ENCODE measurements at regions not wholly inside any gene's neighbourhood (a gene's known extent, or its start where the extent isn't known, plus 50 kb on each side); places are given as distances from the start of the nearest gene placed in this dataset.

DNA sequence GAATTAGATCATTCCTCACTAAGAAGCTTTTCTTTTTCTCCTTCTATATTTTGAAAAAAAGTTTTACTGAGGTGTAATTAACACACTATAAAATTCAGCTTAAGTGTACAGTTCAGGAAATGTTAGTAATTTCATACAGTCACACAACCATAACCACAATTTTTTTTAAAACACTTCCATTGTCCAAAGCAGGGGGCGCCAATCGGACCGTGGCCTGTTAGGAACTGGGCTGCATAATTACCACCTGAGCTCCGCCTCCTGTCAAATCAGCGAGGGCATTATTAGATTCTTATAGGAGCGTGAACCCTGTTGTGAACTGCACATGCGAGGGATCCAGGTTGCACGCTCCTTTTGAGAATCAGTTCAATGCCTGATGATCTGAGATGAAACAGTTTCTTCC, 427.1 kb downstream of the TFEC start:
- 42% methylated on average over 8 of the region's 8 CpGs for WGBS (ENCODE audit: insufficient coverage, insufficient replicate concordance, low lambda C conversion rate, missing lambda C conversion rate)
- Histone ChIP-seq H3K36me3 (ENCODE audit: control insufficient read depth in 2 of 2, insufficient read depth in 2 of 2, low read length in 1 of 2) (no peaks in the 10 kb centered on the region), H4K20me1 (ENCODE audit: control insufficient read depth, insufficient read depth) (no peaks in the 10 kb centered on the region), H3K4me3 (no peak overlapping the region), H3K9me3 (replicated peaks; ENCODE audit: control insufficient read depth, insufficient read depth, low read length) (no peaks in the 10 kb centered on the region), H3K27me3 (replicated peaks in 1 of 2; ENCODE audit: control insufficient read depth in 2 of 2, insufficient read depth in 2 of 2, low read length in 1 of 2) (0 out of 4 replicates have a peak, but pooled peaks cover 0 to 2% of the 10 kb centered on the region in 2 experiments), H3K4me2 (ENCODE audit: control insufficient read depth, insufficient read depth) (no peak overlapping the region), H2AFZ (ENCODE audit: control insufficient read depth, low read depth, low read length) (no peak overlapping the region), H3K79me2 (ENCODE audit: control insufficient read depth, insufficient read depth, low read length) (no peaks in the 10 kb centered on the region), H3K9ac (ENCODE audit: control insufficient read depth, insufficient read depth, low read length) (no peak overlapping the region), H3K27ac (ENCODE audit: control insufficient read depth, insufficient read depth) (no peak overlapping the region), H3K4me1 (ENCODE audit: control insufficient read depth, insufficient read depth, low read length) (no peaks in the 10 kb centered on the region)
- POLR2A ChIA-PET: no interaction called here
- RAD21 ChIA-PET (ENCODE audit: unreplicated experiment): no interaction called here
- SMC1A ChIA-PET (ENCODE audit: uncharacterized antibody, unreplicated experiment): no interaction called here
- in situ Hi-C loops (cut with MboI) (no loop called here), intact Hi-C loops (cut with micrococcal nuclease; ENCODE audit: unreplicated experiment) (no loop called here)
- no peak for DNase-seq (ENCODE audit: low read depth, low spot score)
- ATAC-seq: peak; percentile 32; the same call in 2 of the 3 replicates
- BruUV-seq (replicated peaks): no TSS peak
- CTCF ChIA-PET: no interaction called here
- TF ChIP-seq EP300 (IDR thresholded peaks at IDR 0.05; ENCODE audit: borderline replicate concordance in 1 of 2, control insufficient read depth in 1 of 2, low read depth in 2 of 2, low read length in 2 of 2): no peak
- TF ChIP-seq, protein P1, sequence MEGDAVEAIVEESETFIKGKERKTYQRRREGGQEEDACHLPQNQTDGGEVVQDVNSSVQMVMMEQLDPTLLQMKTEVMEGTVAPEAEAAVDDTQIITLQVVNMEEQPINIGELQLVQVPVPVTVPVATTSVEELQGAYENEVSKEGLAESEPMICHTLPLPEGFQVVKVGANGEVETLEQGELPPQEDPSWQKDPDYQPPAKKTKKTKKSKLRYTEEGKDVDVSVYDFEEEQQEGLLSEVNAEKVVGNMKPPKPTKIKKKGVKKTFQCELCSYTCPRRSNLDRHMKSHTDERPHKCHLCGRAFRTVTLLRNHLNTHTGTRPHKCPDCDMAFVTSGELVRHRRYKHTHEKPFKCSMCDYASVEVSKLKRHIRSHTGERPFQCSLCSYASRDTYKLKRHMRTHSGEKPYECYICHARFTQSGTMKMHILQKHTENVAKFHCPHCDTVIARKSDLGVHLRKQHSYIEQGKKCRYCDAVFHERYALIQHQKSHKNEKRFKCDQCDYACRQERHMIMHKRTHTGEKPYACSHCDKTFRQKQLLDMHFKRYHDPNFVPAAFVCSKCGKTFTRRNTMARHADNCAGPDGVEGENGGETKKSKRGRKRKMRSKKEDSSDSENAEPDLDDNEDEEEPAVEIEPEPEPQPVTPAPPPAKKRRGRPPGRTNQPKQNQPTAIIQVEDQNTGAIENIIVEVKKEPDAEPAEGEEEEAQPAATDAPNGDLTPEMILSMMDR (IDR thresholded peaks at IDR 0.05 in 2 of 3, conservative IDR thresholded peaks at IDR 0.05 in 1 of 3; ENCODE audit: control insufficient read depth in 2 of 3, extremely low read depth in 1 of 3, insufficient read depth in 1 of 3, low read depth in 3 of 3, low read length in 3 of 3): 0 out of 6 replicates have a peak, but pooled peaks of 1 of the 3 experiments have one; percentile 7
- FAIRE-seq: no peak

DNA sequence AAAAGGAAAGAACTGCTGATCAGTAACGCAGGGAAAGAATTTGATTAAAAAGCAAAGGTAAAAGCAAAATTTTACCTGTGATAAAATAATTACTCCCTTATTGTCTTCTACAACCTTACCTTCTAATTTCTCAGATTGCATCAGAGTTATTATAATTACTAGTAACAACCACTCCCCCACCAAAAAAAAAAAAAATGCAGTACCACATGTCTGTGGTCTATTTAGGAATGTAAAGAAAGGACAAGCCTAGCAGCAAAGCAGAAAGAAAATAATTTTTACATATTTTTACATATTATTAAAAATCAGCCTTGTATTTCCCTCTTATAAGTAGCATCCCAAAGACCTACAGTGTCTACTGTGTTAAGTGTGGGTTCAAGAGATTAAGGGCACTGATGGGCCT, 430.4 kb downstream of the TFEC start:
- ATAC-seq (no peak), FAIRE-seq (no peak), DNase-seq (ENCODE audit: low read depth, low spot score) (no peak)
- H3K36me3 ChIP-seq (ENCODE audit: control insufficient read depth in 2 of 2, insufficient read depth in 2 of 2, low read length in 1 of 2): no peaks in the 10 kb centered on the region
- ChIA-PET CTCF (no interaction called here), SMC1A (ENCODE audit: uncharacterized antibody, unreplicated experiment) (no interaction called here), POLR2A (no interaction called here), RAD21 (ENCODE audit: unreplicated experiment) (no interaction called here)
- in situ Hi-C loops (cut with MboI): no loop called here
- 95% methylated on average over 1 of the region's 1 CpG for WGBS (ENCODE audit: insufficient coverage, insufficient replicate concordance, low lambda C conversion rate, missing lambda C conversion rate)
- intact Hi-C loops (cut with micrococcal nuclease; ENCODE audit: unreplicated experiment): no loop called here
- no peaks in the 10 kb centered on the region for H3K27me3 ChIP-seq (replicated peaks in 1 of 2; ENCODE audit: control insufficient read depth in 2 of 2, insufficient read depth in 2 of 2, low read length in 1 of 2)
- H3K9me3 ChIP-seq (replicated peaks; ENCODE audit: control insufficient read depth, insufficient read depth, low read length): no peaks in the 10 kb centered on the region
- no peak overlapping the region for H3K4me2 ChIP-seq (ENCODE audit: control insufficient read depth, insufficient read depth)
- no peaks in the 10 kb centered on the region for H3K79me2 ChIP-seq (ENCODE audit: control insufficient read depth, insufficient read depth, low read length)
- H3K9ac ChIP-seq (ENCODE audit: control insufficient read depth, insufficient read depth, low read length): no peak overlapping the region
- no peak overlapping the region for H2AFZ ChIP-seq (ENCODE audit: control insufficient read depth, low read depth, low read length)
- no peak overlapping the region for H3K4me3 ChIP-seq
- BruUV-seq (replicated peaks): no TSS peak
- H3K27ac ChIP-seq (ENCODE audit: control insufficient read depth, insufficient read depth): no peak overlapping the region
- no peaks in the 10 kb centered on the region for H4K20me1 ChIP-seq (ENCODE audit: control insufficient read depth, insufficient read depth)
- H3K4me1 ChIP-seq (ENCODE audit: control insufficient read depth, insufficient read depth, low read length): no peaks in the 10 kb centered on the region
- TF ChIP-seq ZNF384 (IDR thresholded peaks at IDR 0.05; ENCODE audit: borderline replicate concordance, low read depth, low read length) (no peak), SIN3A (IDR thresholded peaks at IDR 0.05; ENCODE audit: low read depth, low read length) (no peak), EP300 (IDR thresholded peaks at IDR 0.05; ENCODE audit: borderline replicate concordance in 1 of 2, control insufficient read depth in 1 of 2, low read depth in 2 of 2, low read length in 2 of 2) (no peak), MTA3 (IDR thresholded peaks at IDR 0.05; ENCODE audit: borderline replicate concordance, low read length) (no peak), CHD4 (IDR thresholded peaks at IDR 0.05) (no peak), CREB1 (IDR thresholded peaks at IDR 0.05; ENCODE audit: low read depth) (no peak), BCL11A (IDR thresholded peaks at IDR 0.05; ENCODE audit: low read depth, low read length) (no peak), SUPT20H (IDR thresholded peaks at IDR 0.05; ENCODE audit: borderline replicate concordance, control insufficient read depth, low read depth, low read length) (no peak), NFIC (IDR thresholded peaks at IDR 0.05; ENCODE audit: low read depth, low read length) (no peak), MEF2B (IDR thresholded peaks at IDR 0.05; ENCODE audit: partially characterized antibody, poor library complexity, severe bottlenecking) (no peak), CHD2 (IDR thresholded peaks at IDR 0.05; ENCODE audit: borderline replicate concordance, low read depth, low read length) (no peak), MYC (IDR thresholded peaks at IDR 0.05; ENCODE audit: insufficient read depth, insufficient read length, insufficient replicate concordance, low read length, severe bottlenecking) (no peak), TAF1 (IDR thresholded peaks at IDR 0.05; ENCODE audit: borderline replicate concordance, low read depth, low read length) (no peak), PBX3 (IDR thresholded peaks at IDR 0.05; ENCODE audit: insufficient replicate concordance, low read depth, low read length) (no peak)
